ENCODE measurements at regions not wholly inside any gene's neighbourhood (a gene's known extent, or its start where the extent isn't known, plus 50 kb on each side); places are given as distances from the start of the nearest gene placed in this dataset.

GRCh38 chr1:98260412-98260811 is 339.6 kb upstream of the DPYD start:
- Histone ChIP-seq H3K4me1 (ENCODE audit: control insufficient read depth, insufficient read depth, low read length) (no peaks in the 10 kb centered on the region), H3K27ac (ENCODE audit: insufficient read depth, low read depth, low read length, poor library complexity, severe bottlenecking) (no peak overlapping the region), H3K9me3 (ENCODE audit: control insufficient read depth, low read length) (no peaks in the 10 kb centered on the region), H3K4me3 (ENCODE audit: insufficient read depth, low read depth, low read length) (no peak overlapping the region), H3K27me3 (ENCODE audit: control insufficient read depth, insufficient read depth, low read length, poor library complexity, severe bottlenecking) (no peaks in the 10 kb centered on the region), H3K36me3 (ENCODE audit: control insufficient read depth, insufficient read depth, low read length) (no peaks in the 10 kb centered on the region)
- no CpG with 5 or more reads among the region's 1 CpG for WGBS, 2 experiments

- Histone ChIP-seq H3K27me3 (ENCODE audit: control insufficient read depth, insufficient read depth, low read length, poor library complexity, severe bottlenecking) (no peaks in the 10 kb centered on the region), H3K4me3 (ENCODE audit: insufficient read depth, low read depth, low read length) (no peak overlapping the region), H3K9me3 (ENCODE audit: control insufficient read depth, low read length) (no peaks in the 10 kb centered on the region), H3K4me1 (ENCODE audit: control insufficient read depth, insufficient read depth, low read length) (no peaks in the 10 kb centered on the region), H3K27ac (ENCODE audit: insufficient read depth, low read depth, low read length, poor library complexity, severe bottlenecking) (no peak overlapping the region), H3K36me3 (ENCODE audit: control insufficient read depth, insufficient read depth, low read length) (no peaks in the 10 kb centered on the region)
- WGBS, 2 experiments: 78 to 96% methylated on average over 1 to 2 of the region's 2 CpGs
These were observed 335.9 kb upstream of the DPYD start for GRCh38 chr1:98256700-98257099.

GRCh38 chr1:98253145-98253544 is 332.3 kb upstream of the DPYD start:
- WGBS, 2 experiments: 88 to 94% methylated on average over 3 of the region's 3 CpGs
- H3K36me3 ChIP-seq (ENCODE audit: control insufficient read depth, insufficient read depth, low read length): no peaks in the 10 kb centered on the region
- H3K4me3 ChIP-seq (ENCODE audit: insufficient read depth, low read depth, low read length): no peak overlapping the region
- no peaks in the 10 kb centered on the region for H3K9me3 ChIP-seq (ENCODE audit: control insufficient read depth, low read length)
- H3K4me1 ChIP-seq (ENCODE audit: control insufficient read depth, insufficient read depth, low read length): no peaks in the 10 kb centered on the region
- no peaks in the 10 kb centered on the region for H3K27me3 ChIP-seq (ENCODE audit: control insufficient read depth, insufficient read depth, low read length, poor library complexity, severe bottlenecking)
- H3K27ac ChIP-seq (ENCODE audit: insufficient read depth, low read depth, low read length, poor library complexity, severe bottlenecking): no peak overlapping the region

GRCh38 chr1:98251497-98251896 is 330.7 kb upstream of the DPYD start:
- Histone ChIP-seq H3K27me3 (ENCODE audit: control insufficient read depth, insufficient read depth, low read length, poor library complexity, severe bottlenecking) (no peaks in the 10 kb centered on the region), H3K4me1 (ENCODE audit: control insufficient read depth, insufficient read depth, low read length) (no peaks in the 10 kb centered on the region), H3K9me3 (ENCODE audit: control insufficient read depth, low read length) (no peaks in the 10 kb centered on the region), H3K27ac (ENCODE audit: insufficient read depth, low read depth, low read length, poor library complexity, severe bottlenecking) (no peak overlapping the region), H3K4me3 (ENCODE audit: insufficient read depth, low read depth, low read length) (no peak overlapping the region), H3K36me3 (ENCODE audit: control insufficient read depth, insufficient read depth, low read length) (no peaks in the 10 kb centered on the region)
- 94 to 98% methylated on average over 2 of the region's 2 CpGs for WGBS, 2 experiments

DNA sequence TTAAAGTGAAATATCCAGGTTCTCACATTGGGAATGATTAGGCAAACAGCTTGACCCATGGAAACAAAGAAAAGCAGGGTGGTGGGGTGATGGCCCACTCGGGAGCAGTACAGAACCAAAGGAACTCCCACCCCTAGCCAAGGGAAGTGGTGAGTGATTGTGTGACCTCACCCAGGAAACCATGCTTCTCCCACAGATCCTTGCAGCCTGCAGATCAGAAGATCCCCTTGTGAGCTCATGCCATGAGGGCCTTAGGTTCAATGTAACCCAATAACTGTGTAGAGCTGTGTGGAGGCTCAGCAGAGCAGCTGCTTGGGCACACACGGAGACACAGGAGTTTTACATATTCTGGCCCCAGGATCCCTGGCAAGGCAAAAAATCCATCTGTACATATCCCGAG is 311.8 kb upstream of the DPYD start:
- Histone ChIP-seq H3K4me1 (ENCODE audit: control insufficient read depth, insufficient read depth, low read length) (no peaks in the 10 kb centered on the region), H3K36me3 (ENCODE audit: control insufficient read depth, insufficient read depth, low read length) (no peaks in the 10 kb centered on the region), H3K27me3 (ENCODE audit: control insufficient read depth, insufficient read depth, low read length, poor library complexity, severe bottlenecking) (no peaks in the 10 kb centered on the region), H3K27ac (ENCODE audit: insufficient read depth, low read depth, low read length, poor library complexity, severe bottlenecking) (no peak overlapping the region), H3K9me3 (ENCODE audit: control insufficient read depth, low read length) (no peaks in the 10 kb centered on the region), H3K4me3 (ENCODE audit: insufficient read depth, low read depth, low read length) (no peak overlapping the region)
- WGBS, 2 experiments: 74 to 78% methylated on average over 3 of the region's 3 CpGs

- Histone ChIP-seq H3K4me1 (ENCODE audit: control insufficient read depth, insufficient read depth, low read length) (no peaks in the 10 kb centered on the region), H3K27me3 (ENCODE audit: control insufficient read depth, insufficient read depth, low read length, poor library complexity, severe bottlenecking) (no peaks in the 10 kb centered on the region), H3K36me3 (ENCODE audit: control insufficient read depth, insufficient read depth, low read length) (no peaks in the 10 kb centered on the region), H3K4me3 (ENCODE audit: insufficient read depth, low read depth, low read length) (no peak overlapping the region), H3K27ac (ENCODE audit: insufficient read depth, low read depth, low read length, poor library complexity, severe bottlenecking) (no peak overlapping the region), H3K9me3 (ENCODE audit: control insufficient read depth, low read length) (no peaks in the 10 kb centered on the region)
- WGBS, 2 experiments: 80 to 100% methylated on average over 1 of the region's 1 CpG
These were observed 301.9 kb upstream of the DPYD start for GRCh38 chr1:98222706-98223105.

DNA sequence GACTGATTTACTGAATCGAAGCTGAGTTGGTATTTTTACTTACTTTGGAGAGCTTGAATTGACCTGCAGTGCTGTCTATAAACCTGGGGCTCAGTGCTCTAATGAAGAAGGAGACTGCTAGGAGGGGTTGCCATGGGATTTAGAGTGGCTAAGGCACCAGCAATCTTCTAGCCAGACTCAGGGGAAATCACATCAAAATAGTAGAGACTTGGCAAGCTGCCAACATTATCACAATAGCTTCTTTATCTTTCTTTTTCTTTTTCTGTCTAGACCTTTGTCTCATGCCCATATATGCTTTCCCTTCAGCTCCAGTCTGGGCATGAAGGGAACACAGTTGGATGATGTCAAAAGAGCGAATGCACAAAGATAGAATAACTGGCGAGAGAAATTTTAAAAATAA is 301.1 kb upstream of the DPYD start:
- Histone ChIP-seq H3K27me3 (ENCODE audit: control insufficient read depth, insufficient read depth, low read length, poor library complexity, severe bottlenecking) (no peaks in the 10 kb centered on the region), H3K4me1 (ENCODE audit: control insufficient read depth, insufficient read depth, low read length) (no peaks in the 10 kb centered on the region), H3K27ac (ENCODE audit: insufficient read depth, low read depth, low read length, poor library complexity, severe bottlenecking) (no peak overlapping the region), H3K9me3 (ENCODE audit: control insufficient read depth, low read length) (no peaks in the 10 kb centered on the region), H3K4me3 (ENCODE audit: insufficient read depth, low read depth, low read length) (no peak overlapping the region), H3K36me3 (ENCODE audit: control insufficient read depth, insufficient read depth, low read length) (no peaks in the 10 kb centered on the region)
- WGBS, 2 experiments: 94 to 96% methylated on average over 3 of the region's 3 CpGs

- Histone ChIP-seq H3K9me3 (ENCODE audit: control insufficient read depth, low read length) (no peaks in the 10 kb centered on the region), H3K36me3 (ENCODE audit: control insufficient read depth, insufficient read depth, low read length) (no peaks in the 10 kb centered on the region), H3K4me1 (ENCODE audit: control insufficient read depth, insufficient read depth, low read length) (no peaks in the 10 kb centered on the region), H3K27me3 (ENCODE audit: control insufficient read depth, insufficient read depth, low read length, poor library complexity, severe bottlenecking) (no peaks in the 10 kb centered on the region), H3K27ac (ENCODE audit: insufficient read depth, low read depth, low read length, poor library complexity, severe bottlenecking) (no peak overlapping the region), H3K4me3 (ENCODE audit: insufficient read depth, low read depth, low read length) (no peak overlapping the region)
- WGBS, 2 experiments: 92 to 100% methylated on average over 1 of the region's 2 CpGs
These were observed 296.8 kb upstream of the DPYD start for GRCh38 chr1:98217601-98218000.

- Histone ChIP-seq H3K27ac (ENCODE audit: insufficient read depth, low read depth, low read length, poor library complexity, severe bottlenecking) (no peak overlapping the region), H3K27me3 (ENCODE audit: control insufficient read depth, insufficient read depth, low read length, poor library complexity, severe bottlenecking) (no peaks in the 10 kb centered on the region), H3K9me3 (ENCODE audit: control insufficient read depth, low read length) (no peaks in the 10 kb centered on the region), H3K36me3 (ENCODE audit: control insufficient read depth, insufficient read depth, low read length) (no peaks in the 10 kb centered on the region), H3K4me3 (ENCODE audit: insufficient read depth, low read depth, low read length) (no peak overlapping the region), H3K4me1 (ENCODE audit: control insufficient read depth, insufficient read depth, low read length) (no peaks in the 10 kb centered on the region)
- WGBS, 2 experiments: 88 to 93% methylated on average over 5 of the region's 5 CpGs
These were observed 295.5 kb upstream of the DPYD start for GRCh38 chr1:98216304-98216703.

GRCh38 chr1:98211271-98211845 is 290.5 kb upstream of the DPYD start:
- H3K27me3 ChIP-seq (ENCODE audit: control insufficient read depth, insufficient read depth, low read length, poor library complexity, severe bottlenecking): no peaks in the 10 kb centered on the region
- H3K4me1 ChIP-seq (ENCODE audit: control insufficient read depth, insufficient read depth, low read length): peaks cover 7% of the 10 kb centered on the region
- H3K4me3 ChIP-seq (ENCODE audit: insufficient read depth, low read depth, low read length): no peak overlapping the region
- no peak overlapping the region for H3K27ac ChIP-seq (ENCODE audit: insufficient read depth, low read depth, low read length, poor library complexity, severe bottlenecking)
- WGBS, 2 experiments: 95 to 97% methylated on average over 2 of the region's 2 CpGs
- no peaks in the 10 kb centered on the region for H3K36me3 ChIP-seq (ENCODE audit: control insufficient read depth, insufficient read depth, low read length)
- no peaks in the 10 kb centered on the region for H3K9me3 ChIP-seq (ENCODE audit: control insufficient read depth, low read length)

GRCh38 chr1:98210563-98210962 is 289.7 kb upstream of the DPYD start:
- H3K36me3 ChIP-seq (ENCODE audit: control insufficient read depth, insufficient read depth, low read length): no peaks in the 10 kb centered on the region
- H3K27ac ChIP-seq (ENCODE audit: insufficient read depth, low read depth, low read length, poor library complexity, severe bottlenecking): no peak overlapping the region
- no peak overlapping the region for H3K4me3 ChIP-seq (ENCODE audit: insufficient read depth, low read depth, low read length)
- peaks cover 7% of the 10 kb centered on the region for H3K4me1 ChIP-seq (ENCODE audit: control insufficient read depth, insufficient read depth, low read length)
- H3K9me3 ChIP-seq (ENCODE audit: control insufficient read depth, low read length): no peaks in the 10 kb centered on the region
- no peaks in the 10 kb centered on the region for H3K27me3 ChIP-seq (ENCODE audit: control insufficient read depth, insufficient read depth, low read length, poor library complexity, severe bottlenecking)
- WGBS, 2 experiments: 88 to 97% methylated on average over 2 to 3 of the region's 3 CpGs
